ENCODE measurements at regions not wholly inside any gene's neighbourhood (a gene's known extent, or its start where the extent isn't known, plus 50 kb on each side); places are given as distances from the start of the nearest gene placed in this dataset.
"Not testable (repeated sequence)": the region's sequence is repeated elsewhere in the genome, so short reads cannot be mapped to it uniquely, and the experiment has no call there.

DNA sequence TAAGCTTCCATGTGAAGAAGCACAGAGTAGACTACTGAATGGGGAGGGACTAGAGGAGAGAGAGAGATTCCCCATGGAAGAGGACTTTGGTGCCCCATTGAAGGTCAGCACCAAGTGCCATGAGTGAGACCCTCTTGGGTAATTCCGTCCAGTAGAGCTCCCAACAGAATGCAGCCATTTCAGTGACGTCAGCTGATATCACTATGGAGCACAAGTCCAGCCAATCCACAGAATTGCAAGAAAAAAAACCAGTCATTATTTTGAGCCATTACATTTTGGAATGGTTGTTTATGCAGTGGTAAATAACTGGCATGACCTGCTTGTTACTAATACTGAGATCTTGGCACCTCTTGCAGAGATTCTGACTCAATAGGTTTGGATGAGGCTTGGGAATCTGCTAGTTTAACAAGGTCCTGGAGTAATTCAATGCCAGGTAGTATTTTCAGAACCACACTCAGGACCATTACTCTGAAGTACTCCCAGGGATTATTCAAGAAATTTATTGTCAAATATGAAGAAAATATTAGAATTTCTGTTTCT is 52.6 kb upstream of the SP8 start:
- no peak for DNase-seq

DNA sequence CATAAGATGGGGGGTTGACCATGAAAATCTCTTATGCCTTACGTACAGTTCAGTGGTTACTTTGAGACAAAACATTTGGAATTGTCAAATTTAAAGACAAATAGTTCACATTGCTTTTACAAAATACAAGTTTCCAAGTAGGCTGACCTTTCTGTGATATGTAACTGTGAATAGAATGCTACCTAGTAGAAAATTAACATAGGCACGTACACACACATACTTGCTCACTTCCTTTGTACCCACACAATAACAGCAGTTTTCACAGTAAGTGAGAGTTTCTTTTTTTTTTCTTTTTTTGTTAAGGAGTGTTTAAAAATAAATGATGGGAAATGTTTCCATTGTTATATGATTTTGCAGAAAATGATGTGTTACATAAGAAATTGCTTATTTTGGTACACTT is 53.3 kb upstream of the SP8 start:
- DNase-seq = no peak

- no peak for DNase-seq
Observed at GRCh38 chr7:20846791-20847190, 60.1 kb upstream of the SP8 start.

DNA sequence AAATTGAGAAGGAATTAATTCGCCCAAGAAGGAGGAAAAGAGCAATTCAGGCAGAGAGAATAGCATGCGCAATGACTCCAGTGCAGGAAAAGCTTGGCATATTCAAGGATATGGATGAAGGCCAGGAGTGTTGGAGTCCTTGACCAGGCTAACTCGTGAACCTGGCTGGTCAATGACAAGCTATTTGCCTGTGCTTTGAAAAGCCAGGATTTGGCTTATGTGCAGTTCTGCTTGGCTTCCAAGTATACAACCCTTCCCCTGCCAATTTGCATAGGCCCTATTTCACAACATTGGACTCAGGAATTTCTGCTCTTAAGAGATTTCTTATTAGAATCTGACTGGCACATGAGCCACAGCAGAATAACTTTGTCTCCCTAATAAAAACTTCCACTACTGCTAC is 72.3 kb upstream of the SP8 start:
- DNase-seq = no peak

- no peak for DNase-seq
Observed at GRCh38 chr7:20861468-20861867, 74.8 kb upstream of the SP8 start.

DNA sequence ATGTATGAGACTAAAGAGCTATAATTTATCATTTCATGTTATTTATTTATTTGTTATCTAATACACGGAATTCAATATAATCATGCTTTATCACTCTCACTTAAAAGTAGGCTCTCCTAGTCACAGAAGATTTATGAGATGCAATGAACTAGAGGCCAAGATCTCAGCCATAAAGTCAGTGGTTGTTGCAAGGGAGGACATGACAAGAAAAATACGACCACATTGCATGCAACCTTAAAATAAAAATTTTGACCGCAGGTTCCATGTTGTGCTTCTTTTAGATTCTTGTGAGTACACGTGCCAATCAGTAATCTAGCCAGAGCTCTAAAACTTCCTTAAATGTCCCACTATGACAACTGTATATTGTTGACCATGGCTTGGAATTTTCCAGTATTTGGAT is 75.9 kb upstream of the SP8 start:
- no peak for DNase-seq

DNA sequence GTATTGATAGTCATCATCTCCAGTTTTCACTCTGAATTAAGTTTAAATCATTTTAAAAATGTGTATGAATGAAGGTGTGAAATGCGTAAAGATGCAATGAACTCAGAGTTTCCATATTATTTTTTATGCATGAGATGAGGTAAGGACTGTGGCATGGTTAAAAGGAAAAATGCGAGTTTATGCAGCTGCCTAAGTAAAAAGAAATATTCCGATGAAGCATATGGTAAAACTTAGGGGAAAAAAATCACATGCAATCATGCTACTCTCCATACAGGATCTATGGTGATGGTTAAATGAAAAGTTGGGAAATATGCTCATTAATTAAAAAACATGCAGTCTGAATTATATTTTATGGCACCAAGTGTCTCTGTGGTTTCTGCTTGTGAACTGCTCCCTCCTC is 77.5 kb upstream of the SP8 start:
- no peak for DNase-seq

DNA sequence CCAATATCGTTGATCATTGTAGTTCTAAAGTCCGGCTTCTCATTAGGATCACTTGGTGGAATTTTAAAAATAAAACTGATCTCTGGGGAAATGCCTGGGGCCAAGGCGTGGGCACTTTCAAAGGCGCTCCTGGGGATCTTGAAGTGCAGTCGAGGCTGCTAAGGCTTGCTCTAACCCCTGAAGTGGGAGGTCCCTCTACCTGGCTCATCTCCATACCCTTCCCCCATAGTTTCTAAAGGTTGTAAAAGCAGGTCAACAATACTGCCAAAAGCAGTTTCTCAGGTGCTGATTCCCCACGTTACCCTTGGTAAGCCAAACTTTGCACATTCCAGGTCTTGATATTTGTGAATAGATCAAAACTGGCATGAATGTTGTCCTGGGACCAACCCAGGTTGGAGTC is 79.0 kb upstream of the SP8 start:
- DNase-seq = no peak

GRCh38 chr7:20870977-20871376 is 84.3 kb upstream of the SP8 start:
- DNase-seq = no peak

DNA sequence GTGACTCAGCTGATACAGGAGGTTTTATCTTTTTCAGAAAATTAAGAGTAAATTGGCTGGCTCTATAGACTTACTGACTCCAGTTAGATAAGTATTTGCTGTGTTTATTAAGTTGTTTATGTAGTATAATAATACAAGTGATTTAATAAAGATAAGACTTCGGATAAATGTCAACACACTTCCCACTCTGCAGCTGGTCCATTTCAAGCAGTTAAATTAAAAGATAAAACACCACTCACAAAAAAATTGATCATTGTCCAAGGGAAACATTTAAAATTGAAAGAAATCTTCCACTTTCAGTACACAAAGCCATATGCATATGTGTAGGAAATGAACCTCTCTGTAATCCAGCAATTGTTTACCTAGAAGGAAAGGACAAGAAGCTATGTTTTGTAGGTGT is 106.1 kb upstream of the SP8 start:
- DNase-seq = no peak

DNA sequence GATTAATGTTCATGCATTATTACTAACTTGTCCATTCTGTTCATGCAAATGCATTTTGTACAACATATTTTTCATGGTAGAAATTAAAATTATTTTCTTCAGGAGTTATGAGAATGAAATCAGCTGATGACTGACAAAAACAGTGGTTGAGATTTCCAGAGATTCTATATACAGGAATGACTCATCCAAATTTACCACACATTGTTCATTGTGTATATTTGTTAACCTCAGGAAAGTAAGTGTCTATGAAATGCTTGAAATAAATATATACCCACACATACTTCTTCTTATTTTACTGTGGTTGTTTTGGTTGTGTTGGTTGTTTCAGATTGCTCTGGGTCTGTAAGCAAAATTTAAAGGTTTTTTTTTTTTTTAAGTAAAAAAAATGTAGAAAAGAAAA is 108.1 kb upstream of the SP8 start:
- no peak for DNase-seq

GRCh38 chr7:20895563-20895962 is 108.9 kb upstream of the SP8 start:
- no peak for DNase-seq

DNA sequence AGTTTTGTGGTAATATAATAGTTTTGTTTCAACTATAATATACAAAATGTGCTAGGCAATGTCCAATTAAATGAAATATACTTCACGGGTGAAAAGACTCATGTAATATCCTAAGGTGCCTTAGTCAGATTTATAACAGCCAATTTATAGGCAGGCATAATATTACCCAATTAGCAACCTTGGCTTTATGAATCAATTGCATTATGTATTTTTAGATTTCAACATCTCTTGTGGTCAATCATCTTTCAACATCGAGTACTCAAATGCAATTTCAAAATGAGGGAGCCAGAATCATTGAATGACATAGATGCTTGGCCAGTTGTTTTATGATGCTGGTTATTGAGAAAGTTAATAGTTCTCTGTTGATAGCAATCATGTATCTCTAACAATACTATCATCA is 110.3 kb upstream of the SP8 start:
- no peak for DNase-seq

DNA sequence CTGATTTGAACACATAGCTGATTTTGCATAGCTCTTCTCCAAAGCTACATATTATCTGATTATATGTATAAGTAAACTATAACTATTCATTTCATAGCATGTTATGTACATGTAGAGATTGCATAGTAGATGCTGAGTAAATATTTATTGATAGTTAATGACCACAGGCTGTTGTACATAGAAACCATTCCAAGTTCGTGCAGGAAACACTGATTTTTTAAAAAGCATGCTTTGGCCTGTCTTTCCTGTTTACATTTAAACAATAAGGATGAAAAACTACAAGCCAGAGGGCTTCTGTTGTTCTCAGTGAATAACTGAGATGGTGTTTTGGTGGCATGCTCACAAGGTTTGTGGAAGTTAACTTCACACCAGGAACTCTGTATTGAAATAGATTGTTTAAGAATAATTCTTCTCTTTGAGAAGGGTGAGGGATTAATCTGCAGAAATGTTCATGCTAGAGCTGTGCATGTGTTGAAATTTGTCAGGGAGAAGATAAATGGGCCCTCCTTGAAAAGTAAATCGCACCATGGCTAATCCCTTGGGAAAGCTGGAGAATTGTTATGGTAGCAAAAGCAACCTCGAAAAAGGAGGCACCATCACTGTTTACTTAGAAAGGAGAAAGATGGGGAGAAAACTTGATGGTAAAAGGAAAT is 120.2 kb upstream of the SP8 start:
- DNase-seq = no peak

GRCh38 chr7:20911081-20911480 is 124.4 kb upstream of the SP8 start:
- no peak for DNase-seq

DNA sequence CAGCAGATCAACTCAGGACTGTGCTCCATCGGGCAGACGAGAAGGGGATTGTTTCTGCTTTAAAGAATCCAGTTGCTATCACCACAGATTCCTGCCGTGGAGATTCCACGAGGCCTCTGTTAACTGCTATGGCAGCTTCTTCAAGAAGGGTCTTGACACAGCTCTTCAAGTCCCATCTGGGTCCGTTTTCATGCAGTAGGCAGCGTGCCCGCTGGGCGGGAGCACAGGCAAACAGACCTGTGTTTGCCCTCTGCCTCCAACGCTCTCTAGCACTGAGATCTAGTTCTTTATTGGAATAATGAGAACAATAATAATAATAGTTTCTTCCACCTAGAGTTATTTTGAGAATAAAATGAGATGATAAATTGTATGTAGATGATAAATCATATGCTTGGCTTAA is 127.2 kb upstream of the SP8 start:
- DNase-seq = no peak

DNA sequence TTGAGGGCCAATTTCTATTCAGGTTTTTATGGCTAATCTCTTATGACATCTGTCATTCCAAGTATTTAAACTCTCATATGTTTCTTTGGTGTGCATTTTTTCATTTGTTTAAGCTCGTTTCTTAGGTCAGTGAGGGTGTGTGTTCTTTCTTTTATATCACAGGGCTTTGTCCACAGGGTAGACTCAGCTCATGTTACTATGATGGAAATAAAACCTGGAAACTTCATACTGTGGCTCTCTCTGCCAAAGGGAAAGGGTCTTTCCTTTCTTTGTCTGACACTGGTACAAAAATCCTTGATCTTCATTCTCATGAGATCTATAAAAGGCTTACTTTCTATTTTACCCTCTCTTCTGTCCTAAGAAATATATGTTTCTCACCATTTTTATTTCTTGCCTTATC is 129.6 kb upstream of the SP8 start:
- DNase-seq = no peak

- no peak for DNase-seq
Observed at GRCh38 chr7:20917603-20918002, 130.9 kb upstream of the SP8 start.

DNA sequence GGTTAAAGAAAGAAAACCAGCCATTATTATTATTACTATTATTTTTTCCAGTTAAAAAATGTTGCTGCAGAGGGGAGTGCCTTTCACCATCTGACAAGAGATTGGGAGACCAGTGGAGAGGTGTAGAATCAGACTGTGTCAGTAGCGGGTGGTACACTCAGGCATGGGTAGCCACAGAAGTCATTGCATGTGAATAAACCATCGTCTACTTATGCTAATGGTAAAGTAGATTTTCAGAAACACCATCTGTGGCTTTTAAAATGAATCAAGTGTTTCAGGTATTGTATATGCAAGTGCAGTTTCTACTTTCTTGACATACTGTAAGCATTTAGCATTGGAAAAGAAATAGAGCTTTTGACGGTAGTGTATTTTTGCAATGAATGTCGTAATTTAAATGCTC is 131.5 kb upstream of the SP8 start:
- no peak for DNase-seq

DNA sequence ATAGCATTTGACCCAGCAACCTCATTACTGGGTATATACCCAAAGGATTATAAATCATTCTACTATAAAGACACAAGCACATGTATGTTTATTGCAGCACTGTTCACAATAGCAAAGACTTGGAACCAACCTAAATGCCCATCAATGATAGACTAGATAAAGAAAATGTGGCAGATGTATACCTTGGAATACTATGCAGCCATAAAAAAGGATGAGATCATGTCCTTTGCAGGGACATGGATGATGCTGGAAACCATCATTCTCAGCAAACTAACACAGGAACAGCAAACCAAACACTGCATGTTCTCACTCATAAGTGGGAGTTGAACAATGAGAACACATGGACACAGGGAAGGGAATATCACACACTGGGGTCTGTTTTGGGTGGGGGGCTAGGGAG is 140.5 kb upstream of the SP8 start:
- DNase-seq = not testable (repeated sequence)

GRCh38 chr7:20927976-20928375 is 141.3 kb upstream of the SP8 start:
- no peak for DNase-seq

DNA sequence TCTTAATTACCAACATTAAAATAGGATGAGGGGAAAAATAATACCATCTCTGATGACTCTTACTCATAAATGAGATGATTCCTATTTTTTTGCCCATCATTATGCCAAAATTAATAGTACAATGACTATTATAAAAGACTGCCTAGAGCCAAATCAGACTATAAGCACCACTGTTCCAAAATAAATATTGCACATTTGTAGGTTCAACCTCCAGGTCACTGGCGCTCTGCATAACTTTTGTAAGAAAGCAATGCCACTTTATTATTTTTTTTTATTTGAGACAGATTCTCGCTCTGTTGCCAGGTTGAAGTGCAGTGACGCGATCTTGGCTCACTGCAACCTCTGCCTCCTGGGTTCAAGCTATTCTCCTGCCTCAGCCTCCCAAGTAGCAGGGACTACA is 142.5 kb upstream of the SP8 start:
- DNase-seq = no peak

DNA sequence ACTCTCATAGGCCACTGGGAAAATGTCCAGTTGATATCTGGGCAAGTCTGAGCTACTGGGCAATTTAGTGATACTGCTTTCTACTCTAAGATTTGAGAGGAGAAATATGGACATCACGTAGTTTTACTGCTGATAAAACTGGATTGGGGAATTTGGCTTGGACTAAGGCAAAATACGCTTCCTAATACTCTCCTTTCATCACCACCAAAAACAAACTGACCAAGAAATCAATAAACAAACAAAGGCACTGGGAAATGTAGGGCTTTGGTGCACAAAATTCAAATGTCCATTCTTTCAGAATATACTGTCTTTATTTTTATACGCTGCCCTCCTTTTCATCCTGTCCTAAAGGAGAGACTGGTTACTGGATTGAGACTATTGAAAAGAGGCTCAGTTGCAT is 145.1 kb upstream of the SP8 start:
- DNase-seq = no peak

DNA sequence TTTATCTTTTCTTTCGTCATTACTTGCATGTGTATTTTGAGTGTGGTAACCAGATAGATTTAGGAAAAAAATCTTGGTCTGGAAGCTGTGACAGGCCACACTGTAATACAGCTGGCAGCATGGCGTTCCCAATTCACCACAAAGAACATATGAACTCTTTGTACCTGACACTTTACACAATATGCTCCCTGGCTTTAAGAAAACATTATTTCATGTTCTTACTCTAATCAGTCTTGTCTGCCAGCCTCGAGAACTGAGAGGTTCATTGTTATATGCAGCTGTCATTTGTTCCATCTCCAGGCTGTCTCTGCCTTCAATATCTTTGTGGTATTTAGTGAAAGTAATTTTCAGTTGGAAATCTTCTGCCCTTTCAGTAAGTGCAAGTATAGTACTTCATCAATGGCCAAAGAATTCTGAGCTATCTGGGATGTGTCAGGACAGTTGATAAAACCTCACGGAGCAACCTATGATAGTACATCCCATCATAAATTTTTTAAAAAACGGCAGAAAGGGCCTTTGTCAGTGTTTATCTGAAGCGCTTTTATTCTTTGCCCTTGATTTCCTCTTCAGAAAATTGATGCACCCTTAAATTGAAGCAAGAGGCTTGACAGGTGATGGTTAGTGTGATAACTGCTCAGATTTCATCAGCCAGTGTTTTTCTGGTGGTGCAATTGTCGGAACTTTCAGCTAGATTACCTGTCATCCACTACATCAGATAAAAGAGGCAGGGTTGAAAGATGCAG is 146.3 kb upstream of the SP8 start:
- DNase-seq = no peak

GRCh38 chr7:20945451-20945850 is 158.8 kb upstream of the SP8 start:
- DNase-seq = no peak
